Fibroblast of mammary gland (primary cell): ENCODE measurements at regions not wholly inside any gene's neighbourhood (a gene's known extent, or its start where the extent isn't known, plus 50 kb on each side); places are given as distances from the start of the nearest gene placed in this dataset.
"Not testable (repeated sequence)": the region's sequence is repeated elsewhere in the genome, so short reads cannot be mapped to it uniquely, and the experiment has no call there.

Source experiments
- DNase-seq: peaks from one replicate; pipeline ENCODE4 v3.0.0-alpha.2; 2010; ENCODE audit warnings: low read depth
- H3K4me3 ChIP-seq: 2 replicates; pipeline ENCODE4 v1.5.1; 2011; ENCODE audit warnings: low read depth, mild to moderate bottlenecking, low read length, moderate library complexity; ENCODE audit not compliant: control insufficient read depth
- TF ChIP-seq, protein P1 (sequence below): conservative IDR thresholded peaks from 2 replicates; pipeline ENCODE4 v1.5.1; 2011; ENCODE audit warnings: low read depth, low read length, inconsistent platforms; ENCODE audit not compliant: control insufficient read depth, insufficient read depth

DNA sequence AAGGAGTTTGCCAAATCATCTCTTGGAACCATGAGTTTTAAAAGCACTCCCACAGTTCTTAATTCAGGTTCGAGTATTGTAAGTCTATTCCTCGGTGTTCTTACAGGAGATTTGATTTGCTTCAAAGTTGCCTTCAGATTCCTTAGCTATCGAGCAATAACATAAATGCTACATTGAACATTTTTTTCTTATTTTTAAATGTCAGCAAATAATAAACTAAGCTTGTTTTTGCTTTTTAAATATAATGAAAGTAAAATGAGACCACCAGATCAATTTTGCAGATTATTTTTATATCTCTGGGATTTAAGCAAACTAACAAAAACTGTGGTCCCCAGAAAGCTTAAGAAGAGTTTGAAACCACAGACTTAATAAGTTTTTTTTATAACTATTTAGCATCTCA is 195.5 kb downstream of the LNPK start:
- TF ChIP-seq, protein P1, sequence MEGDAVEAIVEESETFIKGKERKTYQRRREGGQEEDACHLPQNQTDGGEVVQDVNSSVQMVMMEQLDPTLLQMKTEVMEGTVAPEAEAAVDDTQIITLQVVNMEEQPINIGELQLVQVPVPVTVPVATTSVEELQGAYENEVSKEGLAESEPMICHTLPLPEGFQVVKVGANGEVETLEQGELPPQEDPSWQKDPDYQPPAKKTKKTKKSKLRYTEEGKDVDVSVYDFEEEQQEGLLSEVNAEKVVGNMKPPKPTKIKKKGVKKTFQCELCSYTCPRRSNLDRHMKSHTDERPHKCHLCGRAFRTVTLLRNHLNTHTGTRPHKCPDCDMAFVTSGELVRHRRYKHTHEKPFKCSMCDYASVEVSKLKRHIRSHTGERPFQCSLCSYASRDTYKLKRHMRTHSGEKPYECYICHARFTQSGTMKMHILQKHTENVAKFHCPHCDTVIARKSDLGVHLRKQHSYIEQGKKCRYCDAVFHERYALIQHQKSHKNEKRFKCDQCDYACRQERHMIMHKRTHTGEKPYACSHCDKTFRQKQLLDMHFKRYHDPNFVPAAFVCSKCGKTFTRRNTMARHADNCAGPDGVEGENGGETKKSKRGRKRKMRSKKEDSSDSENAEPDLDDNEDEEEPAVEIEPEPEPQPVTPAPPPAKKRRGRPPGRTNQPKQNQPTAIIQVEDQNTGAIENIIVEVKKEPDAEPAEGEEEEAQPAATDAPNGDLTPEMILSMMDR, result no peak
- no peak for DNase-seq
- no peak overlapping the region for H3K4me3 ChIP-seq

DNA sequence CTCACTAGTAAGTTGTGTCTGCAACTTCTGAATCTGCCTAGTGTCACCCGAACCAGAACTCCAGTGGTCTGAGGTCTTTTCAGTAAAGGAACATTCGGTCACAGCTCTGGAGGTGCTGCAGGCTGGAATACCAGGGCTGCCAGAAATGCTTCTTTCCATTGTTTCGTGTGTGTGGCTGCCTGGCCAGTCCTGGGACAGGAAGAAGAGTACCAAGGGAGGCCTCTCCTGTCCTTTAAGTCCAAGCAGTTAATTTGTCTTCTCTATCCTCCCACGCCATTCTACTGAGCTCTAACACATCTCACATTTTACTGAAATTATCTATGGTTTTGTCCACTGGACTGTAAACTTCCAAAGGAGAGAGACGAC is 196.0 kb downstream of the LNPK start:
- H3K4me3 ChIP-seq, result no peak overlapping the region
- TF ChIP-seq, protein P1, result no peak
- DNase-seq, result no peak

DNA sequence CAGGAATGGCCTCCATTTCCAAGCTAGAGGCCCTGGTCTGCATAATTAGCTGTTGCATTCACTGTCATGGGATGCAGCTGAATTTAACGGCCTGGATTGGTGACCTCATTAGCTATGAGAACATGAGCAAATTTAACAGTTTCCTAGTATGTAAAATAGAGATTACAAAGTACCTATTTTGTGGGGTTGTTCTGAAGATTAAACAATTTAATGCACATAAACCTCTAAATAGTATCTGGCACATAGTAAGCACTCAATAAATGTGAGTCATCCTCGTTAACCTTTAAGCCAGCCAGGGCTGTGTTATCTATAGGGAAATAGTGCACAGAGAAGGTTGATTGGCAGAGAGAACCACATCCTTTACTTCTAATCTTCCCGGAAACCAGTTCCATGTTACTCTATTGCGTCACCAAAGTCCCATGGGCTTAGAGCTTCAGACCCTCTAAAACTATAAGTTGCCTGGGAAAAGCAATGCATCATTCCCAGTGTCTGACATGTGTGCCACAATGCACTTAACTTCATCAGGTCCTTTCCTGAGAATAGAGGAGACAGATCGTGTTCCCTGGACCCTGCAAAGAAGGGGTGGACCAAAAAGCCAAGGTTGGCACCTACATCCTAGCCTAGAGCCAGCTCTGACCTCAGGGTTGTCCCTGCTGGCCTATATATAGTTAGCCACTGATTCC is 196.5 kb downstream of the LNPK start:
- TF ChIP-seq, protein P1, result no peak
- no peak overlapping the region for H3K4me3 ChIP-seq
- peak; percentile 4 for DNase-seq

DNA sequence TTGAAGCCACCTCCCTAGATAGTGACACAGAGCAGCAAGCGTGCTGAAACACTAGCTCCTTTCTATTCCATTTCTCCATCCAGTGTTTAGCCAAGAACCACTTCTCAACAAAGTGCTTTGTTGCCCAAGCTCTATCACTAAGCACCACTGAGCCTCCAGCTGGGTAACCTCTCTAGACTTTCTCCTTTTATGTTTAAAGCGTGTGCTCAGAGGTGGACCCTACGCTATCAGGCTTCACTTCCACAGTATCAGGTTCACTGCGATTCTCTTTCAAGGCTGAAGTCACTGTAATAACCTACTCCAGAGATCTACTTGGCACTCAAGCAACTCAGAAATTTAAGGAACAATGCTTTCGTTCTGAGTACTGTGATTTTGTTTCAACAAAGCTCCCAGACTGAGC is 197.9 kb downstream of the LNPK start:
- no peak for DNase-seq
- no peak overlapping the region for H3K4me3 ChIP-seq
- TF ChIP-seq, protein P1, result no peak

DNA sequence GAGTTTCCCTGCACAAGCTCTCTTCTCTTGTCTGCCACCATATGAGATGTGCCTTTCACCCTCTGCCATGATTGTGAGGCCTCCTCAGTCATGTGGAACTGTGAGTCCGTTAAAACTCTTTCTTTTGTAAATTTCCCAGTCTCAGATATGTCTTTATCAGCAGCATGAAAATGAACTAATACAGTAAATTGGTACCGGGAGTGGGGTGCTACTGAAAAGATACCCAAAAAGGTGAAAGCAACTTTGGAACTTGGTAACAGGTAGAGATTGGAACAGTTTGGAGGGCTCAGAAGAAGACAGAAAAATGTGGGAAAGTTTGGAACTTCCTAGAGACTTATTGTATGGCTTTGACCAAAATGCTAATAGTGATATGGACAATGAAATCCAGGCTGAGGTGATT is 205.6 kb downstream of the LNPK start:
- not testable (repeated sequence) for H3K4me3 ChIP-seq, DNase-seq

DNA sequence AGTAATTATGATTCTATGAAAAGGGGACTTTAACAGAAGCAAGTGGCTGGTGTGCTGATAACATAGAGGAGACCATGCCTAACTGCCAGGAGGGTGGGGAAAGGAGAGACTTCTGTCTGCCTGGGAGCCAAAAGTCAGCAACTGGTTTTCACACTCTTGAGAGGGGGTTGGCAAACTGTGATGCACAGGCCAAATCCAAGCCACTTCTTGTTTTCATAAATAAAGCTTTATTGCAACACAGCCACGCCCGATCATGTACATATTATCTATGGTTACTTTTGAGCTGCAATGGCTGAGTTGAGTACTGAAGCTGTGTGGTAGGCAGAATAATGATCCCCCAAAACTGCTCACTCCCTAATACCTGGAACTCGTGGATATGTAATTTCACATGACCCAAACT is 208.4 kb downstream of the LNPK start:
- no peak overlapping the region for H3K4me3 ChIP-seq
- DNase-seq, result no peak
- TF ChIP-seq, protein P1, result no peak

DNA sequence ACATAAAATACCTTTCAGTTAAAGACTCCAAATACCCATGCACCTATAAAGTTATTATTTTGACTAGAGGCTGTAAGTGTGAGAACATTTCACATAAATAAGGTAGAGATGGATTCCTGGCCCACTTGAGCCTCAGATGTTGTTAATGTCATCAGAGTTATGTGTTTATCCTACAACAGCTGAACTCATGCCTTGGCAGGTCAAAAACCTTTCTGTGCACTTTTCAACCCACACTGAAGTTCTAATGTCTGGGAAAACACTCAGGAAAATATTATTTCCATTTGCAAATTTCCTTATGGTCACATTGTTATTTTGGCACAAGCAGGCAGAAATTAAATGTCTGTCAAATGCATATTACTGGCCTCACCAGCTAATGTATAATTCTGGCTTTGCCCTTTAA is 209.2 kb downstream of the LNPK start:
- TF ChIP-seq, protein P1, result no peak
- H3K4me3 ChIP-seq, result no peak overlapping the region
- no peak for DNase-seq
